HepG2 (cell line): ENCODE measurements at regions not wholly inside any gene's neighbourhood (a gene's known extent, or its start where the extent isn't known, plus 50 kb on each side); places are given as distances from the start of the nearest gene placed in this dataset.

Experiments used
- ATAC-seq: fragments of 200-7000 bp; cut with Tn5 transposase; 3 replicates; pipeline ENCODE4 v1.9.1; 2020; ENCODE audit warnings: mild to moderate bottlenecking, moderate library complexity
- BruUV-seq: library from RNA; stranded (reverse); fragments of 400-500 nt; replicated peaks from 2 replicates; lab custom pipeline; 2021; lab: Mats Ljungman, UMichigan
- CTCF ChIA-PET: fragments of 300-600 bp; formaldehyde crosslinking; extraction: SDS; loops from one replicate; lab custom pipeline; 2021; ENCODE audit warnings: low total read pairs, inconsistent platforms, low intra/inter-chr PET ratio; lab: Yijun Ruan, JAX
- POLR2A ChIA-PET: fragments of 350-600 bp; sonication (Branson Sonifier 250); formaldehyde crosslinking; loops from one replicate; lab custom pipeline; 2020; ENCODE audit warnings: antibody characterized with exemption, inconsistent platforms; lab: Yijun Ruan, JAX
- DNase-seq: peaks from one replicate; pipeline ENCODE4 v3.0.0-alpha.2; 2015; ENCODE audit warnings: low spot score
- FAIRE-seq: peaks from 3 replicates; lab custom pipeline; 2011; peaks lifted over from hg19 to GRCh38; lab: Jason Lieb, UNC
- H2AFZ ChIP-seq: one replicate; pipeline ENCODE4 v1.6.1; 2011; ENCODE audit warnings: low read length, inconsistent platforms
- H3K27ac ChIP-seq: fragments of 300-600 bp; 3 replicates; pipeline ENCODE4 v1.8.0; 2011; ENCODE audit warnings: mixed run types, mild to moderate bottlenecking, mixed read lengths, low read length, inconsistent platforms; ENCODE audit not compliant: insufficient read depth; ENCODE audit errors: extremely low read length
- H3K27me3 ChIP-seq, 2 experiments: fragments of 200-600 bp in 1 of 2; 2 replicates in 1 of 2; 3 replicates in 1 of 2; pipeline versions ENCODE4 v1.6.0 to v1.8.0; 2011; ENCODE audit warnings: low read length in 2 of 2, mild to moderate bottlenecking in 2 of 2, moderate library complexity in 2 of 2, inconsistent platforms in 1 of 2; ENCODE audit not compliant: insufficient read depth in 2 of 2, control insufficient read depth in 1 of 2
- H3K36me3 ChIP-seq, 2 experiments: fragments of 200-600 bp in 1 of 2; replicated peaks in 1 of 2; 2 replicates in 1 of 2; 3 replicates in 1 of 2; pipeline versions ENCODE4 v1.5.1 to v1.8.0; 2011; ENCODE audit warnings: low read length in 2 of 2, inconsistent platforms in 1 of 2; ENCODE audit not compliant: insufficient read depth in 2 of 2, control insufficient read depth in 1 of 2
- H3K4me1 ChIP-seq: 2 replicates; pipeline ENCODE4 v1.5.1; 2012; ENCODE audit warnings: low read length, inconsistent platforms; ENCODE audit not compliant: insufficient read depth
- H3K4me2 ChIP-seq: 2 replicates; pipeline ENCODE4 v1.6.0; 2011; ENCODE audit warnings: low read depth, low read length, inconsistent platforms
- H3K4me3 ChIP-seq, 3 experiments: fragments of 200-600 bp in 1 of 3; sonication (generic), shearing (Covaris generic) in 1 of 3; replicated peaks in 1 of 3; 2 replicates each; pipeline ENCODE4 v1.5.1; 2011 to 2016; ENCODE audit warnings: low read length in 3 of 3, inconsistent platforms in 2 of 3, low read depth in 2 of 3, mild to moderate bottlenecking in 2 of 3, control low read depth in 1 of 3, mixed read lengths in 1 of 3; ENCODE audit not compliant: insufficient read depth in 1 of 3
- H3K79me2 ChIP-seq: one replicate; pipeline ENCODE4 v1.6.1; 2011; ENCODE audit warnings: low read length, inconsistent platforms; ENCODE audit not compliant: insufficient read depth
- H3K9ac ChIP-seq: 2 replicates; pipeline ENCODE4 v1.6.0; 2011; ENCODE audit warnings: mild to moderate bottlenecking, low read depth, low read length, inconsistent platforms; ENCODE audit not compliant: insufficient read depth
- H3K9me3 ChIP-seq: 2 replicates; pipeline ENCODE4 v1.5.1; 2012; ENCODE audit warnings: mild to moderate bottlenecking, low read length
- H4K20me1 ChIP-seq: 2 replicates; pipeline ENCODE4 v1.6.0; 2011; ENCODE audit warnings: inconsistent platforms, mild to moderate bottlenecking, low read length, moderate library complexity; ENCODE audit not compliant: insufficient read depth
- CBFB ChIP-seq: sonication (generic); formaldehyde crosslinking; IDR thresholded peaks from 2 replicates; pipeline ENCODE4 v1.4.0; 2020; ENCODE audit warnings: missing genetic modification reagents
- E2F2 ChIP-seq: sonication (generic); formaldehyde crosslinking; IDR thresholded peaks from 2 replicates; pipeline ENCODE4 v1.4.0; 2020; ENCODE audit warnings: missing genetic modification reagents, borderline replicate concordance
- EEA1 ChIP-seq: sonication (generic); formaldehyde crosslinking; IDR thresholded peaks from 2 replicates; pipeline ENCODE4 v1.5.1; 2020; ENCODE audit warnings: mild to moderate bottlenecking, missing genetic modification reagents, borderline replicate concordance
- IKZF4 ChIP-seq: sonication (generic); formaldehyde crosslinking; IDR thresholded peaks from 2 replicates; pipeline ENCODE4 v1.5.1; 2020; ENCODE audit warnings: borderline replicate concordance, mild to moderate bottlenecking, low read depth, missing genetic modification reagents; ENCODE audit errors: not compliant biosample characterization
- MEIS2 ChIP-seq: sonication (generic); formaldehyde crosslinking; IDR thresholded peaks from 2 replicates; pipeline ENCODE4 v1.9.0; 2021; ENCODE audit warnings: mild to moderate bottlenecking, missing genetic modification reagents
- NCOA2 ChIP-seq: sonication (generic); formaldehyde crosslinking; IDR thresholded peaks from 2 replicates; pipeline ENCODE4 v1.8.0; 2022; ENCODE audit warnings: inconsistent platforms
- RBM39 ChIP-seq: fragments of 200-400 bp; formaldehyde crosslinking; IDR thresholded peaks from one replicate; pipeline ENCODE4 v1.6.1; 2018; ENCODE audit warnings: antibody characterized with exemption, mild to moderate bottlenecking, low read depth, low read length; ENCODE audit not compliant: poor library complexity, severe bottlenecking
- SIX4 ChIP-seq: sonication (generic); formaldehyde crosslinking; IDR thresholded peaks from 2 replicates; pipeline ENCODE4 v1.4.0; 2020; ENCODE audit warnings: missing genetic modification reagents
- ZNF12 ChIP-seq: sonication (generic); formaldehyde crosslinking; IDR thresholded peaks from 2 replicates; pipeline ENCODE4 v1.5.0; 2020; ENCODE audit warnings: missing genetic modification reagents
- ZNF230 ChIP-seq: sonication (generic); formaldehyde crosslinking; IDR thresholded peaks from 2 replicates; pipeline ENCODE4 v1.4.0; 2020; ENCODE audit warnings: mild to moderate bottlenecking, missing genetic modification reagents
- ZNF34 ChIP-seq: sonication (generic); formaldehyde crosslinking; IDR thresholded peaks from 2 replicates; pipeline ENCODE4 v1.4.0; 2020; ENCODE audit warnings: mild to moderate bottlenecking, missing genetic modification reagents, borderline replicate concordance
- WGBS: methylation state at CpG from one replicate; pipeline ENCODE4 v1.1.6; 2017; ENCODE audit warnings: low lambda C conversion rate; 5-methylcytosine and 5-hydroxymethylcytosine counted together
- in situ Hi-C: cut with HindIII; loops from 2 replicates; pipeline ENCODE4 v1.10.0; 2017; ENCODE audit warnings: low pct_unique_long_range_greater_than_20kb; ENCODE audit not compliant: extremely low pct_ligation_motif_present
- intact Hi-C: fragments of 100-400 bp; cut with micrococcal nuclease; formaldehyde crosslinking; loops from one replicate; pipeline ENCODE4 v1.10.0; 2022; ENCODE audit not compliant: unreplicated experiment
- TF ChIP-seq, protein P1 (sequence below): sonication (generic); formaldehyde crosslinking; IDR thresholded peaks from 2 replicates; pipeline ENCODE4 v1.4.0; 2020; ENCODE audit warnings: low read depth, missing genetic modification reagents
- TF ChIP-seq, protein P2 (sequence below): sonication (generic); formaldehyde crosslinking; IDR thresholded peaks from 2 replicates; pipeline ENCODE4 v1.4.0; 2020; ENCODE audit warnings: missing genetic modification reagents, mild to moderate bottlenecking, borderline replicate concordance

DNA sequence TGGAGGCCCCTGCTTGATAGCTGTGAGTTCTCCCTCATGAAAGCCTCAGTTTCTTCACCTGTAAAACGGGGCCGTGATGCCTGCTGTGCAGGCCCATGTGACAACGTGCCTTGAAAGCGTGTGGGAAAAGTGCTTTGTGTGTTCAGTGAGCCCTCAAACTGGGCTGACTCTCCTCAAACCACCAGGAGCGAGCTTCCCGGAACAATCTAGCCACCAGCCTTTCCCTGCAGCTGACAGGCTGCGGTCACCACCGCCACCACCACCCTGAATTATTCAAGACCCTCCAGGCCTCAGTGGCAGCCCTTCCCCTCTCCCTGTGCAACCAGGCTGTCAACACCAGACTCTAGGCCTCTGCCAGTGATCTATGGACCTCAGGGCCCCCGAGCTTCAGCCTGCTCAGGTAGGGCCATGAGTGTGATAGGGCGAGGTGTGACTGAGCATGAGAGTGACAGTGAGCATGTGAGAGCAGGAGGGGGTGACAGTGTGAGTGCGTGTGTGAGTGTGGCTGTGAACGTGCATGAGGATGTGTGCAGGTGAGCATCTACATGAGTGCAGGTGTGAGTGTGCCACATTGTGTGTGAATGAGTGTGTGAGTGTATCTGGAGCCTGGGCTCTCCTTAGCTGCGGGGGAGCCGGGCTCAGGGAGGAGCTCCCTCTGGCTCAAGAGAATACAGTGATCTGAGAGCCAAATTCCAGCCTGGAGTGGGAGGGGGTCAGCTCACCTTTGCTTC is 53.3 kb upstream of the PSD2 start (continued):
- TF ChIP-seq ZNF12 (CRISPR knock-in tag) (no peak), IKZF4 (CRISPR knock-in tag) (peak; percentile 50)

DNA sequence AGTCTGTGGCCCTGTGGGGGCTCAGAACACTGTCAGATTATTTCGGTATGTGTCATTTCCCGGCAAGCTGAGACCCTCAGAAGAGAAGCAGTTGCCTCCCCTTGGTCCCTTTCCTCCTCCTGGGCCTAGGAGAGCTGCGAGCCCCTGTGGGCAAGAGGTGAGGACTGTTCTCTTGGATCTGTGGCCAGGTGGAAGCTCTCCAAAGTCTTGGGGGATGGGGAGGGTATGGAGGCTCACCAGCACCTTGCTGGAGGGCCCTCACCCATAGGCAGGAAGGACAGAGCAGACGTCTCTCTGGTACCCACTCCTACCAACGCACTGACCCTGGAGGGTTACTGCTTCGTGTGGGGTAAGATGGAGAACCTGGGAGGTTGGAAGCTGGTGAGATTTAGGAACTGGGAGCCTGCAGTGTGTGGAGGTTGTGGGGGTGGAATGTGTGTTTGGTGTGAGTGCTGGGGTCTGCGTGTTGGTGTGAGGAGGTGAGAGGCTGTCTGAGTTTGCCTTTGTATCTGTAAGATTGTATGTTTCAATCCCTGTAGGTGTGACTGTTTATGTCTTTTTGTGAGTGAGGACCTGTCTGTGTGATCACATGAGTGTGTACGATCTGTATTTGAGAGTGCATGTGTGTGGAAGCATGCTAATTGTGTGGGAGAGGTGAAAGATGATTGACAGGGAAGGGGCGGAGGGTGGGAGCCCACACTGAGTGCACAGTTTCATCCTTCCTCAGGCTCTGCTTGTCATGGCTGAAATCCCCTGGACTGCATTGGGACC is 52.4 kb upstream of the PSD2 start:
- ATAC-seq = no peak
- Histone ChIP-seq H3K36me3 (no peaks in the 10 kb centered on the region), H4K20me1 (no peaks in the 10 kb centered on the region), H3K79me2 (no peaks in the 10 kb centered on the region), H3K27ac (peak overlapping the region; percentile 56), H3K4me2 (peak overlapping the region; percentile 64), H3K27me3 (0 out of 5 replicates have a peak, but pooled peaks cover 0 to under 1% of the 10 kb centered on the region in 2 experiments), H3K4me1 (peaks cover 97% of the 10 kb centered on the region), H3K4me3 (peak overlapping the region in 1 of 3 experiments; percentile 45; a peak in 2 of 6 replicates), H3K9me3 (no peaks in the 10 kb centered on the region), H3K9ac (peak overlapping the region; percentile 19), H2AFZ (no peak overlapping the region)
- 69% methylated on average over 8 of the region's 9 CpGs for WGBS
- BruUV-seq = no TSS peak
- CTCF ChIA-PET = no interaction called here
- POLR2A ChIA-PET = interaction anchor here (0.9 to 9.5 kb wide), 3 partner anchors 9 to 108 kb away, joined by 3 to 132 read pairs (median 4); no protein-coding TSS in a partner anchor
- no peak for DNase-seq
- in situ Hi-C loops = no loop called here
- FAIRE-seq = peak; percentile 18
- intact Hi-C loops = loop anchor here (10.0 kb wide), 1 partner anchor 308 kb away; the partner anchor contains the start of gene DNAJC18
- no peak for TF ChIP-seq EEA1 (CRISPR knock-in tag)
- TF ChIP-seq ZNF230 (CRISPR knock-in tag) = no peak
- TF ChIP-seq RBM39 = no peak
- TF ChIP-seq E2F2 (CRISPR knock-in tag) = no peak
- TF ChIP-seq, protein P1, sequence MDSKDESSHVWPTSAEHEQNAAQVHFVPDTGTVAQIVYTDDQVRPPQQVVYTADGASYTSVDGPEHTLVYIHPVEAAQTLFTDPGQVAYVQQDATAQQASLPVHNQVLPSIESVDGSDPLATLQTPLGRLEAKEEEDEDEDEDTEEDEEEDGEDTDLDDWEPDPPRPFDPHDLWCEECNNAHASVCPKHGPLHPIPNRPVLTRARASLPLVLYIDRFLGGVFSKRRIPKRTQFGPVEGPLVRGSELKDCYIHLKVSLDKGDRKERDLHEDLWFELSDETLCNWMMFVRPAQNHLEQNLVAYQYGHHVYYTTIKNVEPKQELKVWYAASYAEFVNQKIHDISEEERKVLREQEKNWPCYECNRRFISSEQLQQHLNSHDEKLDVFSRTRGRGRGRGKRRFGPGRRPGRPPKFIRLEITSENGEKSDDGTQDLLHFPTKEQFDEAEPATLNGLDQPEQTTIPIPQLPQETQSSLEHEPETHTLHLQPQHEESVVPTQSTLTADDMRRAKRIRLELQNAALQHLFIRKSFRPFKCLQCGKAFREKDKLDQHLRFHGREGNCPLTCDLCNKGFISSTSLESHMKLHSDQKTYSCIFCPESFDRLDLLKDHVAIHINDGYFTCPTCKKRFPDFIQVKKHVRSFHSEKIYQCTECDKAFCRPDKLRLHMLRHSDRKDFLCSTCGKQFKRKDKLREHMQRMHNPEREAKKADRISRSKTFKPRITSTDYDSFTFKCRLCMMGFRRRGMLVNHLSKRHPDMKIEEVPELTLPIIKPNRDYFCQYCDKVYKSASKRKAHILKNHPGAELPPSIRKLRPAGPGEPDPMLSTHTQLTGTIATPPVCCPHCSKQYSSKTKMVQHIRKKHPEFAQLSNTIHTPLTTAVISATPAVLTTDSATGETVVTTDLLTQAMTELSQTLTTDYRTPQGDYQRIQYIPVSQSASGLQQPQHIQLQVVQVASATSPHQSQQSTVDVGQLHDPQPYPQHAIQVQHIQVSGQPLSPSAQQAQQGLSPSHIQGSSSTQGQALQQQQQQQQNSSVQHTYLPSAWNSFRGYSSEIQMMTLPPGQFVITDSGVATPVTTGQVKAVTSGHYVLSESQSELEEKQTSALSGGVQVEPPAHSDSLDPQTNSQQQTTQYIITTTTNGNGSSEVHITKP (CRISPR knock-in tag) = no peak
- 0 out of 2 replicates have a peak, but pooled peaks have one; percentile 0 for TF ChIP-seq MEIS2 (CRISPR knock-in tag)
- TF ChIP-seq SIX4 = no peak
- no peak for TF ChIP-seq NCOA2
- no peak for TF ChIP-seq CBFB (CRISPR knock-in tag)
- TF ChIP-seq, protein P2, sequence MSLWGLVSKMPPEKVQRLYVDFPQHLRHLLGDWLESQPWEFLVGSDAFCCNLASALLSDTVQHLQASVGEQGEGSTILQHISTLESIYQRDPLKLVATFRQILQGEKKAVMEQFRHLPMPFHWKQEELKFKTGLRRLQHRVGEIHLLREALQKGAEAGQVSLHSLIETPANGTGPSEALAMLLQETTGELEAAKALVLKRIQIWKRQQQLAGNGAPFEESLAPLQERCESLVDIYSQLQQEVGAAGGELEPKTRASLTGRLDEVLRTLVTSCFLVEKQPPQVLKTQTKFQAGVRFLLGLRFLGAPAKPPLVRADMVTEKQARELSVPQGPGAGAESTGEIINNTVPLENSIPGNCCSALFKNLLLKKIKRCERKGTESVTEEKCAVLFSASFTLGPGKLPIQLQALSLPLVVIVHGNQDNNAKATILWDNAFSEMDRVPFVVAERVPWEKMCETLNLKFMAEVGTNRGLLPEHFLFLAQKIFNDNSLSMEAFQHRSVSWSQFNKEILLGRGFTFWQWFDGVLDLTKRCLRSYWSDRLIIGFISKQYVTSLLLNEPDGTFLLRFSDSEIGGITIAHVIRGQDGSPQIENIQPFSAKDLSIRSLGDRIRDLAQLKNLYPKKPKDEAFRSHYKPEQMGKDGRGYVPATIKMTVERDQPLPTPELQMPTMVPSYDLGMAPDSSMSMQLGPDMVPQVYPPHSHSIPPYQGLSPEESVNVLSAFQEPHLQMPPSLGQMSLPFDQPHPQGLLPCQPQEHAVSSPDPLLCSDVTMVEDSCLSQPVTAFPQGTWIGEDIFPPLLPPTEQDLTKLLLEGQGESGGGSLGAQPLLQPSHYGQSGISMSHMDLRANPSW = no peak
- no peak for TF ChIP-seq ZNF34
